ENCODE measurements at regions not wholly inside any gene's neighbourhood (a gene's known extent, or its start where the extent isn't known, plus 50 kb on each side); places are given as distances from the start of the nearest gene placed in this dataset.

GRCh38 chr7:25789701-25790640, 362.0 kb upstream of the NFE2L3 start:
- no peak for DNase-seq

GRCh38 chr7:25790963-25791362, 361.0 kb upstream of the NFE2L3 start:
- DNase-seq = no peak

GRCh38 chr7:25792586-25792985, 359.4 kb upstream of the NFE2L3 start:
- no peak for DNase-seq

DNA sequence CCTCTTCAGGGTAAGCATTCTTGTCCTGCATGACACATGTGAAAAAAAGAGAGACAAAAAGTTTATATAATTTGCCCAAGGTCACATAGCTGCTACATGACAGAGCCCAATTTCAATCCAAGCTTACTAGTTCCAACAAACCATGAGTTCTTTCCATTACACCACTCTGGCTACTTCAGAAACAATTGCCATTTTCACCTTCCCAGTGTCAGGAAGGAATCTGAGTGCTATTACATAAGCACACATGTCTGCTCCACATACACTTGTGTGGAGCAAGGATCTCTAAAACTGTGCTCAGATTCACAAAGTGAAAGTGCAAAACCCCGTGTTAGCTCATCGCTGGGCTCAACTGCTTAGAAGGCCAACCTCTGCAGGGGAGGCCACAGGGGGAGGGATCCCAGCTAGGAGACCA, 356.2 kb upstream of the NFE2L3 start:
- no peak for DNase-seq

DNA sequence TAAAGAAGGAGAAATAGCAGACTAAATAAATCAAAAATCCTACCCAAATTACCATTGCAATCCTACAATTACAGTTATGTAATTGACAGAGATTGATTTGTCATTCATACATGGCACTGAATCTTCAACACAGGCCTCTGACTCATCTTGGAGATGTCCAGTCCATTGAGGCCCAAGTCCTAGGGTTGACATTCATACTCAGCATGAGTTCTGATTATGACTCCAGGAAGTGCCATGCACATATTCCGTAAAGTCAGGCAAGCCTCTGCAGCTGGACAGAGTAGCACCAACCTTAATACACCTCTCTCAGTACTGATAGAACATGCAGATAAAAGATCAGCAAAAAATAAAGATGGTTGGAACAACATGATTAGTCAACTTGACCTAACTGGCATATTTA, 353.7 kb upstream of the NFE2L3 start:
- no peak for DNase-seq

- DNase-seq = no peak
These were observed 350.8 kb upstream of the NFE2L3 start for GRCh38 chr7:25801214-25801613.

DNA sequence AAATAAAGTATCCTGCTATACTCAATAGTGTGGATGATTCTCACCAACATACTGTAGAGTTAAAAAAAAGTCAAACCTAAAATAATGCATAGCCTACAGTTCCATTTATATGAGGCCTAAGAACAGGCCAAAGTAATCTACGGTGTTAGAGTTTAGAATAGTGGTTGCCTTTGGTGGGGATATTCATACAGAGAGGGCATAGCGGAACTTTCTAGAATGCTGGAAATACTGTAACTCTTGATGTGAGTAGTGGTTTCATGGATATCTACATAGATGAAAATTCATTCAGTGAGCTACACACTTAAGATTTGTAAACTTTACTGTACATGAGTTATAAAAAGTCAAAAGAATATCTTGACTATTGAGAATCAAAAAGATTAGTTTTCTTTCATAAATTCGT, 349.9 kb upstream of the NFE2L3 start:
- DNase-seq = no peak

- DNase-seq = no peak
These were observed 349.5 kb upstream of the NFE2L3 start for GRCh38 chr7:25802473-25802872.

GRCh38 chr7:25803117-25803887, 348.7 kb upstream of the NFE2L3 start:
- no peak for DNase-seq

GRCh38 chr7:25804154-25804553, 347.8 kb upstream of the NFE2L3 start:
- no peak for DNase-seq

- DNase-seq = no peak
These were observed 346.8 kb upstream of the NFE2L3 start for GRCh38 chr7:25805027-25805687.

DNA sequence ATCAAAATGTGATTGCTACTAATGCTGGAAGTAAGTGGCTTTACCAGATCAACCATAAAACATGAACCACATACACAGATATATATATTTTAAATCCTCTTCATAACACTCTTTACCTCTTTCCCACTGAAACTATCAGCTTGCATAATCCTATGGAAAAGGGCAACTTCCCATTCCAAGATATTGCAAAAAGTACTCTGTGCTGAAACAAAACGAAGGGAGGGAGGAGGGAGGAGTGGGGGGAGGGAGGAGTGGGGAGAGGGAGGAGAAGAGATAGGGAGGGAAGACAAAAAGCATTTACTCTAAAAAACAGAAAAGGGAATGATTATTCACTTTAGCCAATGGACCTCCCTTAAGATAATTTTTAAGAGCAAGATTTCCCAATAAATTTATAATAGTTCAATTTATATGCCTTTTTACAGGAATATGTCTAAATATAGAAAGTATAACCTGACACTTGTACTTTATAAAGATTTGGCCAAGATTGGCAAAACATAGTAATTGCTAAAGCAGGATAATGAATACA, 344.8 kb upstream of the NFE2L3 start:
- DNase-seq = no peak

DNA sequence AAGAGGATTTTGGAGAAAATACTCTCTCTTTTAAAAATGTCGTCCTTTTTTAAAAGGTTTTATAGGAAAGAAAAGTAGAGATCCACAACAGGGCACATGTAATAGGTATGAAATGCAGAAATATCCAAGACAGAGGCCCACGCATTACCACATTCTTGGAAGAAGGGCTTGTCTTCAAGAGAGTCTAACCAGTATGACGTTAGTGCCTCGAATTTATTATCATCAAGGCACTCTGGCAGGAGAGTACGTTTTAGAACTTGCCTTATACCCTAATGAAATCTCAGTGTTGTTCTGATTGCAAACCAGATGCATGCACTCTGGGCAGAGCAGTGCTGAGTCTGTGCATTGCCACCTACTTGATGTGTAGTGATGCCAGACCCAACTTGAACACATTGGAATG, 342.6 kb upstream of the NFE2L3 start:
- no peak for DNase-seq

DNA sequence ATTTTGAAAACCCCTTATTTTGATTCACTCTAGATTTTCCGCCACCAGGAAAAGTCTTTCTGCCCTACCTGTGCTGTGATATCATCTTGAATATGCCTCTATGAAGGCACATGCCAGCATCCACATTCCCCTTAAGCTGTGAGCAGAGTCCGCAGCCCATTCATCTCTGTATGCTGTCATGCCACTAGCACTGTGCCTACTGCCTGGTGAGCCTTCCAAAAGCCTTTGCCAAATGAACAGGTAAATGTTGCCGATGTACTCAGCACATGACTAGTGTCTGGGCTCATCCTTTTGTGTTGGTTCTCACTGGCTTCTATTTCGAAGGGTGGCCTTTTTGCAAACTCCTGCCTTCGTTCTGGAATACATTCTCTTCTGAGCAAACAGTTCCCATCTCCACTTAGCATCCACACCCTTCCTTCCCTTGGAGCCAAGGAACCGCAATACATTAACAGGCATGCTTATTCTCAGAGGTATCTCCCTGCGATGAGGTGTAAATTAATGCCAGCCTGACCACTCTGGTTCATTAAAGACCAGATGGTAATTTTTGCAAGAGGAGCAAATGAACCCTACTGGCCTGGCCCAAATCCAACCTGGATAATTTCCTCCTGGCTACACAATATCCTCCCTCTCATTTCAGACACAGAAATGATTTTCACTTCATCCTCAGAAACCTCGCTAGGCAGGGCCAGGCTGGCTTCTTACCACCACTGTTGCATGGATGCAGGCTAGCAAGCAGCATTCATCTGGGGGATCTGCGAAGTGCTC, 339.7 kb upstream of the NFE2L3 start:
- DNase-seq = no peak

- DNase-seq = no peak
These were observed 338.6 kb upstream of the NFE2L3 start for GRCh38 chr7:25813381-25813780.

DNA sequence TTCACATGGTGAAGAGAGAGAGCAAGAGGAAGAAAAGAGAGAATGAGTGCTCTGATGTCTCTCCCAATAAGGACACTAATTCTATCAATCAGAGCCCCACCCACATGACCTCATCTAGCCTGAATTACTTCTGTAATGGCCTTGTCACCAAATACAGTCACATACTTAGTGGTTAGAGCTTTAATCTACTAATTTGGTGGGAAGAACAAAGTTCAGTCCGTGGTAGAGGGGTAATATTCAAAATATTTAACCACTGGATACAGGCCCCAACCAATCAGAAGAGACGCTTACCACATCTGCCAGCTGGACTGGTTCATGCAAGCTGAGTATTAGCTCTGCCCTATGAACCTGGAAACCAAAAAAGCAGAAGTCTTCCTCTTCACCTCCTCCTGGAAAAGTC, 336.3 kb upstream of the NFE2L3 start:
- no peak for DNase-seq

- DNase-seq = no peak
These were observed 331.5 kb upstream of the NFE2L3 start for GRCh38 chr7:25820432-25821040.

- DNase-seq = no peak
These were observed 330.8 kb upstream of the NFE2L3 start for GRCh38 chr7:25821225-25821624.

DNA sequence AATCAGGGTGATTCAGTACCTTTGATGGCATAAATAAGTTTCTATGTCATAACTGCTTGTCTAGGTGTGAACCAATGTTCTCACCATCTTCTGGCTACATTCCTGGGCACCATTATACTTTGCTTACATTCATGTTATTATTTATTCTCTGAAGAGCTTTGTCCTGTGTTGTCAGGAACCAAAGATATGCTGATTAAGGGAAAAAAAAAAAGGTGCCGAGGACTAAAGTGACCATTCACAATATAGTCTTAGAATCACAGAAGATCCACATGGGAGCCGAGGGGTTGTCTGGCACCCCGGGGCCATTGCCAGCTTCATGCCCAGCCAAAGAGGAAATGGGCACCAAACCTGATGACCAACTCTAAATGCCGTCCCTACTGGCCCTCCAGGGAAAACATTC, 329.2 kb upstream of the NFE2L3 start:
- DNase-seq = no peak

GRCh38 chr7:25823571-25823970, 328.4 kb upstream of the NFE2L3 start:
- no peak for DNase-seq

- no peak for DNase-seq
These were observed 323.5 kb upstream of the NFE2L3 start for GRCh38 chr7:25828468-25828867.

DNA sequence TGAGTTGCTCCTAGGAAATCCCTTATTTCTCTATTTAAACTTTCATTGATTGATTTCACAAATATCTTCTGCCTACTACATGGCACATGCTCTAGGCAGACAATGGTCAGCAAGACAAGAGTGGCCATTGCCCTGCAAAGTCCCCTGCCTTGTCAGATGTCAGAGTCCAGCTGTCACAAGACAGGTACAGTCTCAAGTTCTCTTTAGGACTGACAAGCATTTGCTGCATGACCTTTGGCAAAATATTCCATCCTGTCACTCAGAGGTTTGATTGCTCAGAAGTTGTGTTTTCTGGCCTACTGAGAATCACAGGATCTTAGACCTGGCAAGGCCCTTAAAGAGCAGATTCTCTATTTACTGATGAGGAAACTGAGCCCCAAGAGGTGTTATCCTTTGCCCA, 322.3 kb upstream of the NFE2L3 start:
- no peak for DNase-seq
